ENCODE measurements at regions not wholly inside any gene's neighbourhood (a gene's known extent, or its start where the extent isn't known, plus 50 kb on each side); places are given as distances from the start of the nearest gene placed in this dataset.

GRCh38 chrX:93322110-93322509, 351.3 kb downstream of the NAP1L3 start:
- ATAC-seq (no peak), DNase-seq (peak in 1 of 4 donors; percentile 16)
- TF ChIP-seq CTCF (IDR thresholded peaks at IDR 0.05) (no peak), POLR2A (IDR thresholded peaks at IDR 0.05) (no peak)
- no peaks in the 10 kb centered on the region for H3K36me3 ChIP-seq (replicated peaks in 1 of 2; ENCODE audit: insufficient read depth in 1 of 2, low read depth in 2 of 2)
- WGBS, 2 donors: 65 to 69% methylated on average over 2 of the region's 3 CpGs
- H3K4me3 ChIP-seq: no peak overlapping the region
- H3K27ac ChIP-seq: no peak overlapping the region
- H3K9me3 ChIP-seq: no peaks in the 10 kb centered on the region
- H3K27me3 ChIP-seq: no peaks in the 10 kb centered on the region
- H3K4me1 ChIP-seq: no peaks in the 10 kb centered on the region
- intact Hi-C loops (cut with DNase I): no loop called here

- H3K4me1 ChIP-seq: no peaks in the 10 kb centered on the region
- no peaks in the 10 kb centered on the region for H3K9me3 ChIP-seq
- TF ChIP-seq POLR2A (IDR thresholded peaks at IDR 0.05): no peak
- TF ChIP-seq CTCF (IDR thresholded peaks at IDR 0.05): no peak
- intact Hi-C loops (cut with DNase I): no loop called here
- no peaks in the 10 kb centered on the region for H3K36me3 ChIP-seq (replicated peaks in 1 of 2; ENCODE audit: insufficient read depth in 1 of 2, low read depth in 2 of 2)
- H3K27ac ChIP-seq: no peak overlapping the region
- DNase-seq: no peak
- no peak for ATAC-seq
- no peak overlapping the region for H3K4me3 ChIP-seq
- 31 to 40% methylated on average over 1 to 5 of the region's 5 CpGs for WGBS, 2 donors
- H3K27me3 ChIP-seq: no peaks in the 10 kb centered on the region
Measured at GRCh38 chrX:93319609-93320008, 353.8 kb downstream of the NAP1L3 start.

All from body of pancreas (tissue), 4 donors.